Daoy (cell line): ENCODE measurements at regions not wholly inside any gene's neighbourhood (a gene's known extent, or its start where the extent isn't known, plus 50 kb on each side); places are given as distances from the start of the nearest gene placed in this dataset.

Experiments
- DNase-seq: peaks from one replicate; pipeline ENCODE4 v3.0.0-alpha.2; 2015; ENCODE audit warnings: low read depth

DNA sequence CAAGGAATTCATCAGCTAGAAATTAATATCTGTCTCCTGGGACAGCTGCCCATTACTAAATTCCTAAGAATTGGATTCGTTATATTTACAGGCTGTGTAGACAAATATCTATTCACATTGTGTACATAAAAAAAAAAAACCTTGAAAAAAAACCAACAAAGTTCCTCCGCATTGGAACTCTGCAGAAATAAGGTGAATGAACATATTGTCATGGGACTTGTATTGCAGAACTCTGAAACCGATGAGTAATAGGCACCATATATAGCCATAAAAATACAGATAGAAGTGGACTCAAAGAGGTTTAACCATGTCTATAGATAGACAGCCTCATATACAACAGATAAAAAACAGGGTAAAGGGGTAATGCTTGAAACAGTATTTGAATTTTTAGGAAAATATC, 909.9 kb upstream of the CHAC2 start:
- no peak for DNase-seq

- DNase-seq, result no peak
Observed at GRCh38 chr2:52852006-52852405, 915.6 kb upstream of the CHAC2 start.

- DNase-seq, result no peak
Observed at GRCh38 chr2:52844701-52845423, 922.7 kb upstream of the CHAC2 start.

- DNase-seq, result no peak
Observed at GRCh38 chr2:52835909-52836308, 931.7 kb upstream of the CHAC2 start.

DNA sequence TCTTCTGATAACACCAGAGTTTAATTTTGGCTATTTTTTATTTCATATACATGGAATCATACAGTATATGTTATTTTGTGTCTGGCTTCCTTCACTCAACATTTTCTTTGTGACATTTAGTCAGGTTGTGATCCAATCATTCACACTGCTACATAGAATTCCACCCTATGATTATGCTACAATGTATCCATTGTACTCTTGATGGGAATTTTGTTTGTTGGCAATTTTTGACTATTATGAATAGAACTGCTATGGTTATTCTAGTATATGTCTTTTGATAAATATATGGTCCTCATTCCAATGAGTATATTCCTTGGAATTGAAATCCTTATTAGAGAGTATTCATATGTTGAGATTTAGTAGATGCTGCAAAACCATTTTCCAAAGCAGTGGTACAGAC, 936.4 kb upstream of the CHAC2 start:
- DNase-seq, result no peak

GRCh38 chr2:52828112-52828511, 939.5 kb upstream of the CHAC2 start:
- DNase-seq, result no peak

- DNase-seq, result no peak
Observed at GRCh38 chr2:52821631-52822030, 946.0 kb upstream of the CHAC2 start.

DNA sequence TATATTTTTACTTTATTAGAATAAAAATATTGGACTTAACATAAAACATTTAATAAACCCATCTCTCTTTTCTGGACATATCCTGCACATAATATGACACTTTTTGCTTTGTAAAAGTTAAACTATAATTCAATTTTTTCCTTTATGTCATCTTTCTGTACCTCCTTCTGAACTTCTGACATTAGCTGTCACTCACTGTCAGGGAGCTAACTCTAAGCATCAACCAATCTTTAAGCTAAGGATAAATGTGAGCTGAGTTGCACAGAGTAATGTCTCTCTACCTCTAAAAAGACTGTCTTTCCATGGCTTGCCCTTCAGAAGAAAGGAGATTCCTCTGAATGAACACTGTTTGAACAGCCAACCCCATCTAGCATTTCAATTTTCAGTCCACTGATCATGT, 948.6 kb upstream of the CHAC2 start:
- no peak for DNase-seq

DNA sequence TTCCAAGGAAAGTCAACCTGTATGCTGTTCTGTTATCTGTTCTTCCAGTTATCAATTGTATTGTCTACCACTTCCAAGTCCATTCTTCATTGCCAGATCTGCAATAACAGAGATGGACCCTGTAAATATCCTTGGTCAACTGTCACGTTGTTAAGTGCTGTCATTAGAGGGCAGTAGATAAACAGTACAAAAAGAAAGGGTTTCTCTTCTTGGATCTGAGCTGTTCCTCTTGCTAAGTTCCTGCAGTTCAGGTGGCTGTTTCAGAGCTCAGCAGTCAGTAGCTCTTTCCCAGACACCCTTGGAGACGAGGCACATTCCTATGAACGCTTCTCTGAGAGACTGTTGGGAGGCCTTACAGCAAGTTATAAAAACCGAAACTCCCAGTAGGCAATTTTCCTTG, 957.1 kb upstream of the CHAC2 start:
- no peak for DNase-seq

- DNase-seq, result no peak
Observed at GRCh38 chr2:52805901-52806410, 961.6 kb upstream of the CHAC2 start.

DNA sequence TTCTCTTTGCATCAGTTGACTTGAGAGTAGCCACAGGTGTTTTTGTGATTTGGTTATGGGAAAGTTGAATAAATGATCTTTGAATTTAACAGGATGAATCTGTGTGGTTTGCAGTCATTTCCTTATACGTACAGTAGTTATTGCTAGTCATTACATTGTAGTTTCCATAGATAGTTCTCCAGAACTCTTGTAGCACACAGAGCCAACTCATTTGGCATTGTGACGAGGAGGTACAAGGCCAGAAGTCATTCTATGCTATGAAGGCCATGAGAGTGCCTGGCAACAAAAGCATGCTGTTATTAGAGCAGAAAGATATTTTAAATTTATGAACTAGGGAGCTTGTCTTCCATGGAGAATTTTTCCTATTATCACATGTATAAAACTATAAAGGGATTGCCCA, 973.0 kb upstream of the CHAC2 start:
- no peak for DNase-seq

- DNase-seq, result no peak
Observed at GRCh38 chr2:52779446-52779845, 988.2 kb upstream of the CHAC2 start.

DNA sequence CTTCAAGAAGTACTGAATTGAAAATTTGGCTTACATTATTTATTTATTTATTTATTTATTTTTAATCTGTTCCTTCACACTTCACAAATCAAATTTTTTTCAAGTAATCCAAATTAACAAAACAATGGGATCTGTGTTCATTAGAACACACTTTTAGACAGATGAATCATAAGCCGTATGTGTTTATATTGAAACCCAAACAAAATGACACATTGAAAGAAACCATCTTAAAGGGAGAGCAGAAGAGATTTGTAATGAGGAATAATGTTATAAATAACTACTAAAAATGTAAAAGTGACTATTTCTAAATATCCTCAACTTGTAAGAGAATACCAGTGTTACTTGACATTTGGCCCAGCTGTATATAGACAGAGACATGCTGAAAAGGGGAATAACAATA, 991.0 kb upstream of the CHAC2 start:
- DNase-seq, result no peak

DNA sequence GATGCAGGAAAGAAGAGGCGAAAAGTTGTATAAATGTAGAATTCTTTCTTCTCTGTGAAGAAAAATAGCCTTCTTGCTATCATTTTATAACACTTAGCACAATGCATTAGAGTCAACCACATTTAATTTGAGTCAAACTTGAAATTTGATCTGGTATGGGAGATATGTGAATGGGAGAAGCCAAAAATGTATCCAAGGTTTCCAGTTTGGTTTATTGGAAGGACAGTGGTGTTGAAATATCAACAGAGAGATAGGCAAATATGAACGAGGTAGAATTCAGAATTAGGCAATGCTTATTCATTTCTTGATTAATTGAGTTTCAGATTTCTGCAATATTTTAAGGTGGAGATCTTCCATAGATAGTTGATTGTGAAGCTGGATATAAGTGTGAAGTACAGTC, 991.9 kb upstream of the CHAC2 start:
- DNase-seq, result no peak

DNA sequence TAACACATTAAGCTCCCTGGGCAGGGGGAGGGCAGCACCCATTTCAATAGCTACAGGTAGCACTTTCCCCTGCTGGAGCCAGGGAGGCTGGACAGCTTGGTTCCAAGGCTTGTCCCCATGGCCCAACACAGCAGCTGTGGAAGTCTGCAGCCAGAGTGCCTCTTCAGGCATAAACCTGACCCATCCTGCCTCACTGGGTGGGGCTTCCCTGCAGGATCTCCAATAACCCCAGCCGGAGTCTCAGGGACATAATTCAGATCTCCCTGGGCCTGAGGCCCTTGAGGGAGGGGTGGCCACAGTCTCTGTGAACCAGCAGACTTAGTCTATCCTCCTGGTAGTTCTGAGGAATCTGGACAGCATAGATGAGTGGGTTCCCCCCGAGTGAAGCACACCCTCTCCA, 1001.9 kb upstream of the CHAC2 start:
- no peak for DNase-seq

DNA sequence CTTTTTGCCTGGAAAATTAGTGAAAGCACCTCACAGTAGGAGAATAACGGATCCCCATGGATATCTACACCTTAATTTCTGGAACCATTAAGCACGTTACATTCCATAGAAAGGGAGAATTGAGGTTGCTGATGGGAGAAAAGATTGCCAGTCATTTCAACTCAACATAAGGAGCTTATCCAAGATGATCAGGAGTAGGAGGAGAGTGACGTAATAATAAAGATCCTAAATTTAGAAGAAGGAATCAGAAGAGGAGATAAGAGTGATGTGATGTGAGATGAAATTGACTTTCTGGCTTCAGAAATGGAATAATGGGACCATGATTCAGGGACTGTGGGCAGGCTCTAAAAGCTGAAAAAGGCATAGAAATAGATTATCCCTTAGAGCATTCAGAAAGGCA, 1017.8 kb upstream of the CHAC2 start:
- DNase-seq, result no peak

DNA sequence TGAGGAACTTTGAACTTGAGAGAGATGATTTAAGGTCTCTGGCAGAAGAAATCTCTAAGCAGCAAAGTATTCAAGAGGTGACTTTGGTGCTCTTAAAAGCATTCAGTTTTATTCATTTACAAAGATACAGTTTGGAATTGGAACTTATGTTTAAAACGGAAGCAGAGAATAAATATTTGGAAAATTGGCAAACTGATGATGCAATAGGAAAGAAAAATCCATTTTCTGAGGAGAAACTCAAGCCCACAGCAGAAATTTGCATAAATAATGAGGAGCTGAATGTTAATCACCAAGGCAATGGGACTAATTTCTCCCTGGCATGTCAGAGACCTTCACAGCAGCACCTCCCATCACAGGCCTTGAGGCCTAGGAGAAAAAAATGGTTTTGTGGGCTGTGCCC, 1022.5 kb upstream of the CHAC2 start:
- no peak for DNase-seq

DNA sequence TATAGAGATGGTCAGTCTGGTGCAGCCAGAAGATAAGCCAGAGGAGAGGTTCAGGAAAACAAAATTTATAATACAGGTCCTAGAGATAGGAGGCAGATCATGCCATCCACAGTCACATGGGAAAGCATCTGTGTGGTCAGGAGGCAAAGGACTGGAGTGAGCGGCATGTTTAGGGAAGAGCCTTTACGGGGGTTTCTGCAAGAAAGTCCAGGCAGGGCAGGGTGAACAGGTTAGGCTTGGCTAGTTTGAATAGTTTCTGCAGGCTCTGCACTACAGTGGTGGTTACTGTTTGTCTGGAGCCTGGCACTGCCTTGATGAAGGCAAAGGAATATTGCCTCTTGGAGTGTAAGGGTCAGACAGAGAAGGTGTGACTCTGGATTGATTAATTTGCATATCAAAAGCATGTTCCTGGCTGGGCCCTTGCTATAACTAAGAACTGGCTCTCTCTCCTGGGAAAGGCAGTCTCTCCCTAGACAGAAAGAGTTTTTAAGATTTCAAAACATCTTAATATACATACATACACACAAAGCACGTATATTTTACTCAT, 1034.7 kb upstream of the CHAC2 start:
- no peak for DNase-seq

- no peak for DNase-seq
Observed at GRCh38 chr2:52724585-52724984, 1043.0 kb upstream of the CHAC2 start.

GRCh38 chr2:52717836-52718235, 1049.8 kb upstream of the CHAC2 start:
- no peak for DNase-seq

DNA sequence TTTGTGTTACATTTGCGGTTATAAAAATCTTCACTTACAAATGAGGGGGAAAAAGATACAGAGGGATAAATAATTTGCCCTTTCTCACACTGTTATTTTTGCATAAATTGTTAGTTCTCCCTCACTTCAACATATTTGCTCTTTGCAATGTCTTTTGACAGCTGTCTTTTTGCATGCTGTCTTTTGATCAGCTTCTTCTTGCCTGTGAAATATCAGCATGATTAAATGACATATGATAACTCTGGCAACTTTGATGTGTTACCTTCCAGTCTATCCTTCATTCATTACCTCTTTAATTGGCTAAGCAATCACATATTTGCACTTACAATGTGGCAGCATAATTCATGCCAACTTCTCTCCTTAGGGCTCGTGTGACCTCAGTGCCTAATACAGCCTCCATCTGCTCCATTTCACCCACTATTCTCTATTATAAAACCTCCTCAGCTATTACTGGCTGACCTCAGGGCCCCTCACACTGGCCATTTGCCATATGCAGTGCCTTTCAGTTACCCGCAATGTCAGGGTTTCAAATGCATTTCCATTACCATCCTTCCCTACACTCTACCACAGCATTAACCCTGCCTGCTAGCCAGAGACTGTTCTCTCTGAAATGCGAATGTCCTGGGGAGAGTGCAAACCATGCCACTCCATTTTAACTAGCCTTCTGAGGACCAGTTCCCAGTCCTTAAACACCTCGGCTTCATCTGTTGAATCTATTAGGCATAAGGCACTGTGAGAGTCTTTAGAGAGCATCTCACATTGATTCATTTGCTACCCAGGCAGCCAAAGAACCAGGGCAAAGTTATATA, 1056.6 kb upstream of the CHAC2 start:
- no peak for DNase-seq

DNA sequence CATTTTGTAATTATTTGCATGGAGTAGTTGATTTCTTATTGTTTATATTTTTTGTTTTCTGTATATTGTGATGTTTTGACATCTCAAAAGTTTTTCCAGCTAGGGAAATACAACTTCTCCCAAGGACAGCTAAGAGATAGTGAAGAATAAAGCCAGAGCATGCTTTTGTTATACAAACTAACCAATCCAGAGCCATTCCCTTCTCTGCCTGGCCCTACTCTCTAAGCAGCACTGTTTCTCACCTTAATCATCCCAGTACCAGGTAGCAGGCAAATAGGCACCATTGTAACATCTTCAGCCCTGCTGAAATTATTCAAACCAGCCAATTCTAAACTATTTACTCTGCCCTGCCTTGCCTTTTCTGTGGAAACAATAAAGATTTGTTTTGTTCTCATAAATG, 1063.4 kb upstream of the CHAC2 start:
- no peak for DNase-seq

DNA sequence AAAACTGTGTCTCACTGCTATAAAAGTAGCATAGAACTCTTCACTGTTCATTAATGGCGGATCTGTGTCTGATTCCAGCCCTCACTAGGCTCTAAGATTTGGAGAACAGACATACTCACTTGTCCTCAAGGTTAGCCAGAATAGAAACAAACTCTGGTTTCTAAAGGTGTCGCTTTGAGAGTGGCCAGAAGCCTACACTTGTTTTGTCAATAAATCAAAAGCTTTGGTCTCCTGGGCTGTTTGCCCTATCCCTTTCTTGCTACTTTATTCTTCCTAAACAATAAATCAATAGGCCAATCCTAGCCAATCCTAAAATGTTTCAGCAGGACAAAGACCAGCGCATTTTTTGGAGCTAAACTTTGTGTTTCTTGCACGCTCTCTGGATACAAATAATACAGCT, 1064.6 kb upstream of the CHAC2 start:
- DNase-seq, result no peak
